Vagina (tissue), 2 donors: ENCODE measurements at regions not wholly inside any gene's neighbourhood (a gene's known extent, or its start where the extent isn't known, plus 50 kb on each side); places are given as distances from the start of the nearest gene placed in this dataset.

Experiments used
- POLR2AphosphoS5 ChIP-seq, 2 donors: sonication (generic); formaldehyde crosslinking; IDR thresholded peaks; one replicate each; pipeline ENCODE4 v1.9.0; 2017; ENCODE audit warnings: antibody characterized with exemption in 2 of 2, mild to moderate bottlenecking in 2 of 2, low read depth in 1 of 2; ENCODE audit not compliant: insufficient read depth in 1 of 2
- TF ChIP-seq, protein P1 (sequence below), 3 experiments: fragments of 450-650 bp in 2 of 3; fragments of 200-600 bp in 1 of 3; sonication (generic) in 1 of 3; IDR thresholded peaks; one replicate each; pipeline ENCODE4 v1.5.1; 2017 to 2019; ENCODE audit warnings: antibody characterized with exemption in 3 of 3, mild to moderate bottlenecking in 2 of 3, moderate library complexity in 2 of 3

DNA sequence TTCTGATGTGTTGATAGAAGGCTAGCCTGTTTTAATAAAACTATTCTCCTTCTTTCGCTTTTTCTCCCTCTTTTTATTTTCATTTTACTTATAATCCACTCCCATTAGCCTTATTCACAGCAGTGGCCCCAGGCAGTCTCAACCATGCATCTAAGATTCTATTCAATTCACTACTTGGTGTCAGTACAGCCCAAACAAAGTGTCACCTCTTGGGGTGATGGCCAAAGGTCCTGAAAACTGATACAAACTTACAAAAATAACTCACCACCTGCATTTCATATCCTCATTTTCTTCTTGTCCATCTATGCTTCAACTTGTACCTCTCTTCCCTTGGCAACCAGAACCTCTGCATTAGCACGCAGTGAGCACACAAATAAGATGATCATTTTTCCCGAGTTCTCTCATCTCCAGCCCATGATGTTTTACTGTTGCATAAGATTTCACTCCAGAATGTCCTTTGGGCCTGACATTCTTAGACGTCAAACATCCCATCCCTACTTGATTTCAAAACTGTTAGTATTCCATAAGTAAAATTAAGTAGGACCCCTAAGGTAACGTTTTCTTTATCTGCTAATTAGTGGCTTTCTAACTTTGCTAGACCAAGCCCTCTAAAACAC is 559.3 kb upstream of the TNP1 start:
- TF ChIP-seq, protein P1, sequence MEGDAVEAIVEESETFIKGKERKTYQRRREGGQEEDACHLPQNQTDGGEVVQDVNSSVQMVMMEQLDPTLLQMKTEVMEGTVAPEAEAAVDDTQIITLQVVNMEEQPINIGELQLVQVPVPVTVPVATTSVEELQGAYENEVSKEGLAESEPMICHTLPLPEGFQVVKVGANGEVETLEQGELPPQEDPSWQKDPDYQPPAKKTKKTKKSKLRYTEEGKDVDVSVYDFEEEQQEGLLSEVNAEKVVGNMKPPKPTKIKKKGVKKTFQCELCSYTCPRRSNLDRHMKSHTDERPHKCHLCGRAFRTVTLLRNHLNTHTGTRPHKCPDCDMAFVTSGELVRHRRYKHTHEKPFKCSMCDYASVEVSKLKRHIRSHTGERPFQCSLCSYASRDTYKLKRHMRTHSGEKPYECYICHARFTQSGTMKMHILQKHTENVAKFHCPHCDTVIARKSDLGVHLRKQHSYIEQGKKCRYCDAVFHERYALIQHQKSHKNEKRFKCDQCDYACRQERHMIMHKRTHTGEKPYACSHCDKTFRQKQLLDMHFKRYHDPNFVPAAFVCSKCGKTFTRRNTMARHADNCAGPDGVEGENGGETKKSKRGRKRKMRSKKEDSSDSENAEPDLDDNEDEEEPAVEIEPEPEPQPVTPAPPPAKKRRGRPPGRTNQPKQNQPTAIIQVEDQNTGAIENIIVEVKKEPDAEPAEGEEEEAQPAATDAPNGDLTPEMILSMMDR (IDR thresholded peaks at IDR 0.05), result no peak
- no peak for TF ChIP-seq POLR2AphosphoS5 (IDR thresholded peaks at IDR 0.05; ENCODE audit: insufficient read depth in 1 of 2, low read depth in 1 of 2)
